Head of caudate nucleus (tissue), 42 donors: ENCODE measurements at regions not wholly inside any gene's neighbourhood (a gene's known extent, or its start where the extent isn't known, plus 50 kb on each side); places are given as distances from the start of the nearest gene placed in this dataset.
"Not testable (repeated sequence)": the region's sequence is repeated elsewhere in the genome, so short reads cannot be mapped to it uniquely, and the experiment has no call there.

Experiments
- DNase-seq, 42 donors: peaks; one replicate each; pipeline versions ENCODE4 v3.0.0 to v3.0.0-alpha.2; 2020 to 2021; ENCODE audit warnings: mixed read lengths in 7 of 42
- intact Hi-C: fragments of 100-400 bp; cut with DNase I; formaldehyde crosslinking; loops from one replicate; pipeline ENCODE4 v1.15.0; 2022

GRCh38 chr2:58364098-58364497 lies 123.0 kb upstream of the FANCL start:
- DNase-seq = no peak
- intact Hi-C loops = no loop called here

- intact Hi-C loops = no loop called here
- DNase-seq = no peak
Observed at GRCh38 chr2:58358026-58358425, 116.9 kb upstream of the FANCL start.

- DNase-seq = no peak
- intact Hi-C loops = no loop called here
Observed at GRCh38 chr2:58357521-58357920, 116.4 kb upstream of the FANCL start.

DNA sequence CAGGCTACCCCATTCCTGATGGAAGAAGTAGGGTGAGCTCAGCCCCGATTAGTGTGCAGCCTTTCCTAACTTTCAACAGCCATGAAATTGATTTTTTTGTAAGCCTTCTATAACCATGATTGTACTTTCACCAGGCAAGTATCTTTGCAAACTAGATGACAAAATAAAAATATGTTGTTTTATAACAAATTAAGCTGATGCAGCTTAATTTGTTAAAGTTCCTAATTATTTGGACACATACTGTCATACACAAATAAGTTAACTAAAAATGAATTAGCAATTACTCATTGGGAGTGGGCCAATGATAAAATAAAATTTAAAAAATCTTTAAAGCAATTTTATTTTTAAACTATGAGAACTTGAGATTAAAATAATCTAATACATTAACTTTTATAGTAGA lies 113.1 kb upstream of the FANCL start:
- intact Hi-C loops = no loop called here

GRCh38 chr2:58350484-58350883 lies 109.4 kb upstream of the FANCL start:
- no peak for DNase-seq
- intact Hi-C loops = no loop called here

More for the DNA sequence above, 113.1 kb upstream of the FANCL start:
- no peak for DNase-seq

- intact Hi-C loops = no loop called here
- no peak for DNase-seq
Observed at GRCh38 chr2:58347810-58348209, 106.7 kb upstream of the FANCL start.

DNA sequence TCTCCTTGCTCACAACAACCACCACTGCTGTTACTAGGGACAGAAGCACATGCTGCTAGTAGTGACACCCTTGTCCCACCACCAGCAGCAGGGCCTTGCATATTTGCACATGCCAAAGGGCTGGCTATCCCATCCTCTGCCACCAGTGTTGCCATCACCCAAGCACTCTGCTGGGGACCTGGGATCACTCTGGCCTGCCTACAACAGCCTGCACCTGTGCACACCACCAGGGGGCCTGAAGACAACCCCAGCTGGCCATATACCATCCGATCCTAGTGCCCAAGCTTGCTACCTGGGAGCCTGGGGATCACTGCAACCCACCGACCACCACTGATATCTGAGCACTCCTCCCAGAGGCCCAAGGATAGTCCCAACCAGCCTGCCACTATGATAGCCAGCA lies 99.9 kb upstream of the FANCL start:
- DNase-seq = no peak
- intact Hi-C loops = no loop called here

DNA sequence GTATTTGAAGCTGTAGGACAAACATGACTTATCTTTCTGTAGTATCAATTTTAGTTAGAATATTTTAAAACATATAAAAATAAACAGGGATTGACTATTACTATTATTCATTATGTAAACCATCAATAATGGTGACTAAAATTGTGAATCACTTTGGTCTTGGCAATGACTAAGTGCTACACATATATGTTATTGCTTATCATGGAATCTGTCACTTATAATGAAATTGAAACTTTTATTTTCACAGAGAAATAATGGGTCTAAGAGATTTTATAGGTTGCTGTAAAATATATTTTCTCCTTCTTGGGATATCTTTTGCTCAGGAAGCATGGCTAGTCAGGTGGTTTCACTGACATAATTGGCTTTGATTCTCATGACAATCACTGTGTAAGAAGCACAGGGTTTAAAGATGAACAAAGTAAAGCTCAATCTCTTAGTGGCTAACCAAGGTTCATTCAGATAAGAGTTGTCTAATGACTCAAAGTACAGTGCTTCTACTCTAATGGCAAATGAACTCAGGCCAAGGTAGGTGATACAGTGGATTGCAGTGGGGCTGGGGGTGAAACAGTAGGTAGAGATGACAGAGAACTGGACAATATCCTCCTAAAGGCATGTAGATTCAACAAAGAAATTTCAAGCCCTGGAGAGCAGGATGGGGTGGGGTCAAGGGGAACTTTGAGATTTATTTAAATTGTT lies 98.6 kb upstream of the FANCL start:
- DNase-seq = no peak
- intact Hi-C loops = no loop called here

GRCh38 chr2:58336416-58336815 lies 95.3 kb upstream of the FANCL start:
- no peak for DNase-seq
- intact Hi-C loops = no loop called here

DNA sequence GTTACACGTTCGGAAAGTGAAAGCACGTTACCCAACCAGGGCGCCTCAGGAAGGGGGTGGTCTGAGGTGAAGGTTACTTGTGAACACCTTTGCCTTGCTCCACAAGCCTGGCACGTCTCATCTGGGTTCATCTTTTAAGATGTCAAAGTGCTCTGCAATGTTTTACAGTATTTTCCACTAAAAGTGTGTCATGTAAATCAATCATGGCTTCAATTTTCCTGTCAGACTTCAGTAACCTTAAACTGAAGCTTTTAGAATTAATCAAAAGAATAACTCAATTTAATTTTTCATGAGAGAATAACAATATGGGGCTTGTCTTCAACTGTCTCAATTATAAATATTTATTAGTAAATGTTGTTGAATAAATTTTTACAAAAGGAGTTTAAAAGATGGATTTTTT lies 93.3 kb upstream of the FANCL start:
- DNase-seq = peak in 13 of 42 donors; percentile 1 to 47 (median 18)
- intact Hi-C loops = no loop called here

DNA sequence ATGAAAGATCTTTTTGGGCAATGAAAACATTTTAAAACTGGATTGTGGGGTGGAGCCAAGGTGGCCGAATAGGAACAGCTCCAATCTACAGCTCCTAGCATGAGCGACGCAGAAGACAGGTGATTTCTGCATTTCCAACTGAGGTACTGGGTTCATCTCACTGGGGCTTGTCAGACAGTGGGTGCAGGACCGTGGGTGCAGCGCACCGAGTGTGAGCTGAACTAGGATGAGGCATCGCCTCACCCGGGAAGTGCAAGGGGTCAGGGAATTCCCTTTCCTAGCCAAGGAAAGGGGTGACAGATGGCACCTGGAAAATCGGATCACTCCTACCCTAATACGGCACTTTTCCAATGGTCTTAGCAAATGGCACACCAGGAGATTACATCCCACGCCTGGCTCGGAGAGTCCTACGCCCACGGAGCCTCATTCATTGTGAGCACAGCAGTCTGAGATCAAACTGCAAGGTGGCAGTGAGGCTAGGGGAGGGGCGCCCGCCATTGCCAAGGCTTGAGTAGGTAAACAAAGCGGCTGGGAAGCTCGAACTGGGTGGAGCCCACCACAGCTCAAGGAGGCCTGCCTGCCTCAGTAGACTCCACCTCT lies 84.3 kb upstream of the FANCL start:
- intact Hi-C loops = not testable (repeated sequence)

GRCh38 chr2:58319481-58319880 lies 78.4 kb upstream of the FANCL start:
- intact Hi-C loops = no loop called here
- no peak for DNase-seq

More for the DNA sequence above, 84.3 kb upstream of the FANCL start:
- peak in 34 of 42 donors; percentile 9 to 69 (median 33) for DNase-seq

GRCh38 chr2:58318949-58319348 lies 77.8 kb upstream of the FANCL start:
- intact Hi-C loops = not testable (repeated sequence)

GRCh38 chr2:58313926-58314325 lies 72.8 kb upstream of the FANCL start:
- intact Hi-C loops = no loop called here
- no peak for DNase-seq

More at GRCh38 chr2:58318949-58319348, 77.8 kb upstream of the FANCL start:
- DNase-seq = not testable (repeated sequence)

- no peak for DNase-seq
- intact Hi-C loops = no loop called here
Observed at GRCh38 chr2:58308435-58308834, 67.3 kb upstream of the FANCL start.

DNA sequence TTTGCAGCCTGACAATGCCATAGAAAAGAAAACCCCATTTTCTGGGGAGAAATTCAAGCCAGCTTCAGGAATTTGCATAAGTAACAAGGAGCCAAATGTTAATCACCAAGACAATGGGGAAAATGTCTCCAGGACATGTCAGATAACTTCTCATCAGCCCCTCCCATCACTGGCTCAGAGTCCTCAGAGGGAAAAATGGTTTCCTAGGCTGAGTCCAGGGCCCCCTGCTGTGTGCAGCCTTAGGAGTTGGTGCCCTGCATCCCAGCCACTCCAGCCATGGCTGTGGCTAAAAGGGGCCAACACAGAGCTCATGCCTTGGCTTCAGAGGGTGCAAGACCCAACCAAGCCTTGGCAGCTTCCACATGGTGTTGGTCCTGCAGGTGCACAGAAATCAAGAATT lies 63.7 kb upstream of the FANCL start:
- intact Hi-C loops = no loop called here
- no peak for DNase-seq

DNA sequence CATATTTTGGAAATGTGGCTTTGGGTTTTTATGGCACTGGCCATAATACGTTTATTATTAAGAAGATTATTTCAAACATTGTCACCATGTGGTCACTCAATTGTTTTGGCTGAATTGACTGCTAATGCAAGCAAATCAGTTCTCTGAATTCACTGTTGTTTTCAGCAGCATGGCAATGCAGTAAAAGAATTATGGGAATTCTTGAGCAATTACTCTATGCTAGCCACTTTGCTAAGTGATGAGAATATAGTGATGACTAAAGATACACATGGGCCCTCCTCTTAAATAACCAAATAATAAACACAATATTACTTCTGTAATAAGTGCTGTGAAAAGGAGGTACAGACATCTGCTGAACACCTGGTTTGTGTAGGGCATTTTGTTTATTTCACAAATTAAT lies 58.0 kb upstream of the FANCL start:
- intact Hi-C loops = no loop called here
- no peak for DNase-seq

- intact Hi-C loops = no loop called here
- no peak for DNase-seq
Observed at GRCh38 chr2:58293056-58293455, 51.9 kb upstream of the FANCL start.

- intact Hi-C loops = no loop called here
- no peak for DNase-seq
Observed at GRCh38 chr2:58291726-58292438, 50.8 kb upstream of the FANCL start.
